SK-N-SH (cell line): ENCODE measurements at regions not wholly inside any gene's neighbourhood (a gene's known extent, or its start where the extent isn't known, plus 50 kb on each side); places are given as distances from the start of the nearest gene placed in this dataset.
A peak's percentile ranks its signal among the peaks of the same experiment; 100 is the strongest.

Source experiments
- EZH2phosphoT487 ChIP-seq: fragments of 200-600 bp; sonication (generic); IDR thresholded peaks from 2 replicates; pipeline ENCODE4 v1.6.1; 2017; ENCODE audit warnings: low read depth, mixed run types, mild to moderate bottlenecking, antibody characterized with exemption, moderate library complexity, borderline replicate concordance
- FOSL2 ChIP-seq: IDR thresholded peaks from 2 replicates; pipeline ENCODE4 v1.4.0; 2012; ENCODE audit warnings: low read depth, mild to moderate bottlenecking, moderate library complexity, borderline replicate concordance
- JUND ChIP-seq: IDR thresholded peaks from 2 replicates; pipeline ENCODE4 v1.4.0; 2012
- MAX ChIP-seq: IDR thresholded peaks from 2 replicates; pipeline ENCODE4 v1.4.0; 2012; ENCODE audit warnings: low read depth
- PBX3 ChIP-seq: IDR thresholded peaks from 2 replicates; pipeline ENCODE4; 2012
- POLR2AphosphoS5 ChIP-seq: IDR thresholded peaks from 2 replicates; pipeline ENCODE4 v1.6.1; 2012; ENCODE audit warnings: low read depth, low read length
- REST ChIP-seq: IDR thresholded peaks from 2 replicates; pipeline ENCODE4 v1.6.1; 2012; ENCODE audit warnings: mild to moderate bottlenecking, low read depth, low read length, moderate library complexity
- SMC3 ChIP-seq: IDR thresholded peaks from 2 replicates; pipeline ENCODE4 v1.6.1; 2012; ENCODE audit warnings: low read depth, low read length, improper control_type of control experiment
- TF ChIP-seq, protein P1 (sequence below): IDR thresholded peaks from 2 replicates; pipeline ENCODE4 v1.4.0; 2012; ENCODE audit warnings: low read depth, borderline replicate concordance
- TF ChIP-seq, protein P2 (sequence below): fragments of 200-600 bp; sonication (generic); IDR thresholded peaks from 2 replicates; pipeline ENCODE4 v1.6.1; 2017; ENCODE audit warnings: antibody characterized with exemption, mild to moderate bottlenecking, moderate library complexity

DNA sequence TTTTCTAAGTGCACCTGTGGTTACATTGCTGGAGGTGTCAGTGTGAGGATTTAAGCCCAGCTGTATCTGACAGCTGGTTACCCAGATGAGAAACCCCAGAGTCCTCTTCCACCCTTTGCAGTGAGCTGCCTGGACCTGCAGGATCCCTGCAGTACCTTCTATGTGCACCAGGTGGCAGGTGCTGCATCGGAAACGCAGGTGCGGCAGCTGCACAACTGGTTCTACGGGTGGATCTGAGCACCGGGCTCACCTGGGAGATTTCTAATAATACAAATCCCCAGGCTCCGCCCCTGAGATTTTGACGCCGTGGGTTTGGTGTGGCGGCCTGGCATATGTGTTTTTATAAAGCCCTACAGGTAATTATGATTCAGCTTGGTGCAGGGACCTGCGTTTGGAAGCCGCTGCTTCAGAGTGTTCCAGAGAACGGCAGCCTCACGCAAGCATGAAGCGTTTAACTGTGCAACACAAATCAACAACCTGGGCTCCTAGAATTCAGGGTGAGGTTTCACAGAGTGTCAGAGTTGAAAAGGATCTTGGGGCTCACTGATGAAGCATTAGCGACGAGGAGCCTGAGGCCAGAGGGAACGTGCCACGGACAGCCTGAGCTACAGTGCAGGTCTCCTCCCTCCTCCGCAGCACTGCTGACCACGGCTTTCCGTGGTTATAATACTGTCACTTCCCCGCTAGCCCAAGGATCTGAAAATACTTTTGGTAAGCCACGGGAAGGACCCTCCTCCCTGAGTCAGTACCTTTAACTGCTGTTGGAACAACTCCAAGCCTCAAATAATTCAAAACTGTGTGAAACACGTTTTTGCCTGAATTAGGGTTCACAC lies 96.7 kb upstream of the TRABD2B start:
- TF ChIP-seq, protein P1, sequence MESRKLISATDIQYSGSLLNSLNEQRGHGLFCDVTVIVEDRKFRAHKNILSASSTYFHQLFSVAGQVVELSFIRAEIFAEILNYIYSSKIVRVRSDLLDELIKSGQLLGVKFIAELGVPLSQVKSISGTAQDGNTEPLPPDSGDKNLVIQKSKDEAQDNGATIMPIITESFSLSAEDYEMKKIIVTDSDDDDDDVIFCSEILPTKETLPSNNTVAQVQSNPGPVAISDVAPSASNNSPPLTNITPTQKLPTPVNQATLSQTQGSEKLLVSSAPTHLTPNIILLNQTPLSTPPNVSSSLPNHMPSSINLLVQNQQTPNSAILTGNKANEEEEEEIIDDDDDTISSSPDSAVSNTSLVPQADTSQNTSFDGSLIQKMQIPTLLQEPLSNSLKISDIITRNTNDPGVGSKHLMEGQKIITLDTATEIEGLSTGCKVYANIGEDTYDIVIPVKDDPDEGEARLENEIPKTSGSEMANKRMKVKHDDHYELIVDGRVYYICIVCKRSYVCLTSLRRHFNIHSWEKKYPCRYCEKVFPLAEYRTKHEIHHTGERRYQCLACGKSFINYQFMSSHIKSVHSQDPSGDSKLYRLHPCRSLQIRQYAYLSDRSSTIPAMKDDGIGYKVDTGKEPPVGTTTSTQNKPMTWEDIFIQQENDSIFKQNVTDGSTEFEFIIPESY, result no peak
- TF ChIP-seq, protein P2, sequence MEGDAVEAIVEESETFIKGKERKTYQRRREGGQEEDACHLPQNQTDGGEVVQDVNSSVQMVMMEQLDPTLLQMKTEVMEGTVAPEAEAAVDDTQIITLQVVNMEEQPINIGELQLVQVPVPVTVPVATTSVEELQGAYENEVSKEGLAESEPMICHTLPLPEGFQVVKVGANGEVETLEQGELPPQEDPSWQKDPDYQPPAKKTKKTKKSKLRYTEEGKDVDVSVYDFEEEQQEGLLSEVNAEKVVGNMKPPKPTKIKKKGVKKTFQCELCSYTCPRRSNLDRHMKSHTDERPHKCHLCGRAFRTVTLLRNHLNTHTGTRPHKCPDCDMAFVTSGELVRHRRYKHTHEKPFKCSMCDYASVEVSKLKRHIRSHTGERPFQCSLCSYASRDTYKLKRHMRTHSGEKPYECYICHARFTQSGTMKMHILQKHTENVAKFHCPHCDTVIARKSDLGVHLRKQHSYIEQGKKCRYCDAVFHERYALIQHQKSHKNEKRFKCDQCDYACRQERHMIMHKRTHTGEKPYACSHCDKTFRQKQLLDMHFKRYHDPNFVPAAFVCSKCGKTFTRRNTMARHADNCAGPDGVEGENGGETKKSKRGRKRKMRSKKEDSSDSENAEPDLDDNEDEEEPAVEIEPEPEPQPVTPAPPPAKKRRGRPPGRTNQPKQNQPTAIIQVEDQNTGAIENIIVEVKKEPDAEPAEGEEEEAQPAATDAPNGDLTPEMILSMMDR, result peak; percentile 71
- peak; percentile 67 for TF ChIP-seq SMC3
- no peak for TF ChIP-seq EZH2phosphoT487
- TF ChIP-seq MAX, result no peak
- TF ChIP-seq POLR2AphosphoS5, result no peak
- no peak for TF ChIP-seq JUND
- no peak for TF ChIP-seq REST
- TF ChIP-seq PBX3, result no peak
- no peak for TF ChIP-seq FOSL2
